NT2/D1 (cell line): ENCODE measurements at regions not wholly inside any gene's neighbourhood (a gene's known extent, or its start where the extent isn't known, plus 50 kb on each side); places are given as distances from the start of the nearest gene placed in this dataset.
"Not testable (repeated sequence)": the region's sequence is repeated elsewhere in the genome, so short reads cannot be mapped to it uniquely, and the experiment has no call there.

Experiments
- DNase-seq: peaks from one replicate; pipeline ENCODE4 v3.0.0-alpha.2; 2011; ENCODE audit warnings: low read depth, low spot score
- H3K27me3 ChIP-seq: 2 replicates; pipeline ENCODE4 v1.6.0; 2011; ENCODE audit warnings: mild to moderate bottlenecking; ENCODE audit not compliant: insufficient read length, insufficient read depth
- H3K36me3 ChIP-seq: 2 replicates; pipeline ENCODE4 v1.6.1; 2011; ENCODE audit warnings: mild to moderate bottlenecking, low read length, mixed read lengths; ENCODE audit not compliant: insufficient read depth, insufficient read length
- H3K4me1 ChIP-seq: 2 replicates; pipeline ENCODE4 v1.5.1; 2011; ENCODE audit not compliant: insufficient read depth, insufficient read length
- H3K4me3 ChIP-seq: 2 replicates; pipeline ENCODE4 v1.5.1; 2011; ENCODE audit warnings: low read depth; ENCODE audit not compliant: insufficient read length
- H3K9ac ChIP-seq: 2 replicates; pipeline ENCODE4 v1.6.0; 2011; ENCODE audit warnings: low read depth; ENCODE audit not compliant: insufficient read length
- H3K9me3 ChIP-seq: 2 replicates; pipeline ENCODE4 v1.5.1; 2011; ENCODE audit warnings: mild to moderate bottlenecking, low read length; ENCODE audit not compliant: insufficient read depth
- SUZ12 ChIP-seq: IDR thresholded peaks from 2 replicates; pipeline ENCODE4 v1.6.1; 2011; ENCODE audit not compliant: insufficient read length, insufficient read depth; ENCODE audit errors: extremely low read depth
- YY1 ChIP-seq: IDR thresholded peaks from 2 replicates; pipeline ENCODE4 v1.6.1; 2011; ENCODE audit not compliant: insufficient read length, insufficient read depth
- ZNF274 ChIP-seq: IDR thresholded peaks from 2 replicates; pipeline ENCODE4 v1.6.1; 2011; ENCODE audit warnings: mild to moderate bottlenecking, low read depth, low read length

GRCh38 chr7:89837515-89837914 lies 316.8 kb upstream of the STEAP1 start:
- Histone ChIP-seq H3K4me3 (no peak overlapping the region), H3K9ac (no peak overlapping the region), H3K27me3 (no peaks in the 10 kb centered on the region), H3K4me1 (no peaks in the 10 kb centered on the region), H3K9me3 (no peaks in the 10 kb centered on the region), H3K36me3 (no peaks in the 10 kb centered on the region)
- no peak for DNase-seq
- TF ChIP-seq SUZ12 (no peak), ZNF274 (no peak), YY1 (no peak)

- TF ChIP-seq SUZ12 = no peak
- TF ChIP-seq YY1 = no peak
- TF ChIP-seq ZNF274 = no peak
- no peaks in the 10 kb centered on the region for H3K4me1 ChIP-seq
- H3K9me3 ChIP-seq = no peaks in the 10 kb centered on the region
- no peaks in the 10 kb centered on the region for H3K36me3 ChIP-seq
- DNase-seq = no peak
- no peak overlapping the region for H3K4me3 ChIP-seq
- no peak overlapping the region for H3K9ac ChIP-seq
- no peaks in the 10 kb centered on the region for H3K27me3 ChIP-seq
These were observed 314.9 kb upstream of the STEAP1 start for GRCh38 chr7:89839329-89839728.

DNA sequence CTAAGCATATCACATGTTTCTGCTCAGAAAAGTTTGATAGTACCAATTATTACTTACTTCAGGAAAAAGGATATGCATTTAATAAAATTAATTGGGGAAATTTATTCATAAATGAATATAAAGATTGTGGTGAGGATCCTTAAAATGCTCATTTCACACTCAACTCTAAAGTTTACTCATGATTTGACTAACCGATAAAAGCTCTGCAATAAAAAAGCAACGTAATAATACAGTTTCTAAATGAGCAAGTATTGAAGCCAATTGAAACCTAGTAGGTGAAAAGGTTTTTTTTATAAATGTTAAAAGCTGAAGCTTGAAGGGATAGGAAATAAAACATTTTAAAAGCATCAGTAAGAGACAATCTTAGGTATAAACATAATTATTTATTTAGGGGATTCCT lies 308.3 kb upstream of the STEAP1 start:
- H3K4me1 ChIP-seq = no peaks in the 10 kb centered on the region
- H3K9me3 ChIP-seq = no peaks in the 10 kb centered on the region
- no peak for DNase-seq
- no peaks in the 10 kb centered on the region for H3K27me3 ChIP-seq
- TF ChIP-seq YY1 = no peak
- H3K9ac ChIP-seq = no peak overlapping the region
- no peaks in the 10 kb centered on the region for H3K36me3 ChIP-seq
- no peak overlapping the region for H3K4me3 ChIP-seq

DNA sequence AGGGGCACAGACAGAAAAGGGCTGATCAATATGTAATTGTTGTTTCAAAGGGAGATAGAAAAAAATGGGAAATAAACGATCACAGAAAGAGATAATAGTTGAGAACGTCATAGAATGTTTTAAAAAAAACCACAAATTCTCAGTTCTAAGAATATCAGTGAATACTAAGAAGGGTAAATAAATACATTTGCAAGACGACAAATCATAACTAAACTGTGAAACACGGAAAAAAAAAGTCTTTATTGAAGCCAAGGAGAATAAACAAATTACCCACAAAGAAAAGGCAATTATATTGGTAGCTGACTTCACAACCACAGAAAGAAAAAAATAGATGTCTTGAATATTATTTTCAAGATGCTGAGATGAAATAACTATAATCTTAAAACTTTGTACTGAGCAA lies 305.2 kb upstream of the STEAP1 start:
- H3K4me3 ChIP-seq = no peak overlapping the region
- H3K9me3 ChIP-seq = no peaks in the 10 kb centered on the region
- H3K4me1 ChIP-seq = no peaks in the 10 kb centered on the region
- no peak for TF ChIP-seq ZNF274
- TF ChIP-seq SUZ12 = no peak
- no peak for TF ChIP-seq YY1
- H3K27me3 ChIP-seq = no peaks in the 10 kb centered on the region
- DNase-seq = no peak
- H3K36me3 ChIP-seq = no peaks in the 10 kb centered on the region
- H3K9ac ChIP-seq = no peak overlapping the region

DNA sequence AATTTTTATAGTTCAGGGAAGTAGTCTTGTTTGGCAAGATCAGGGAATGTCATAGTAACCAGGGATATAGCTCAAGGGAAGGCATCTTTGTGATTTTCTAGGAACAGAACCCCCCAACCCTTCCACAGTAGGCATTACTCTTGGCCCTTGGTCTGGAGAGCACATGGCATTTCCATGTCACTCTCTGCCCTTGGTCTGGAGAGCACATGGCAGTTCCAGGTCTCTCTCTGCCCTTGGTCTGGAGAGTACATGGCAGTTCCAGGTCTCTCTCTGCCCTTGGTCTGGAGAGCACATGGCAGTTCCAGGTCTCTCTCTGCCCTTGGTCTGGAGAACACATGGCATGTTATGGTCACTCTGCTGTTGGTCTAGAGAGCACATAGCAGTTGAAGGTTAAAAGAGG lies 297.2 kb upstream of the STEAP1 start:
- not testable (repeated sequence) for H3K4me3 ChIP-seq, H3K4me1 ChIP-seq, H3K36me3 ChIP-seq, DNase-seq, H3K9ac ChIP-seq, H3K27me3 ChIP-seq
- peaks cover 25% of the 10 kb centered on the region for H3K9me3 ChIP-seq

GRCh38 chr7:89857767-89858166 lies 296.5 kb upstream of the STEAP1 start:
- no peaks in the 10 kb centered on the region for H3K36me3 ChIP-seq
- no peaks in the 10 kb centered on the region for H3K4me1 ChIP-seq
- no peaks in the 10 kb centered on the region for H3K27me3 ChIP-seq
- H3K9me3 ChIP-seq = peaks cover 25% of the 10 kb centered on the region
- H3K4me3 ChIP-seq = no peak overlapping the region
- no peak overlapping the region for H3K9ac ChIP-seq
- TF ChIP-seq SUZ12 = no peak
- TF ChIP-seq YY1 = no peak
- no peak for TF ChIP-seq ZNF274
- DNase-seq = no peak

DNA sequence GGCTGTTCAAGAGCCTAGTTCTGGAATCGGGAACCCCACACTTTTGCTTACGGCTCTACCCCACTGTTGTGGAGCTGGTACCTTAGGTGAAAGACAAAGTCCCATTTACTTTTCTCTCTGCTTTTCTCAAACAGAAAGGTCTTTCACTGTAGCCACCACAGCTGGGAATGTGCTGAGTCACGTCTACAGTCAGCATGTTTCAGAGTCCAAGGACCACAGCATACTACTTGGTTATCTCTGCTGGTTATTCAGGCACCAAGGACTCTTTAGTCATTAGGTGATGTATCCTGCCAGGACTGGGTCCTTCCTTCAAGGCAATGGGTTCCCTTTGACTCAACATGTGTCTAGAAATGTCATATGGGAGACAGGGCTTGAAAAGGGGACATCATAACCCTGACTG lies 266.8 kb upstream of the STEAP1 start:
- no peak for TF ChIP-seq YY1
- TF ChIP-seq SUZ12 = no peak
- no peak for TF ChIP-seq ZNF274
- Histone ChIP-seq H3K4me3 (no peak overlapping the region), H3K27me3 (no peaks in the 10 kb centered on the region), H3K9ac (no peak overlapping the region), H3K4me1 (no peaks in the 10 kb centered on the region), H3K36me3 (no peaks in the 10 kb centered on the region), H3K9me3 (no peaks in the 10 kb centered on the region)
- DNase-seq = no peak

DNA sequence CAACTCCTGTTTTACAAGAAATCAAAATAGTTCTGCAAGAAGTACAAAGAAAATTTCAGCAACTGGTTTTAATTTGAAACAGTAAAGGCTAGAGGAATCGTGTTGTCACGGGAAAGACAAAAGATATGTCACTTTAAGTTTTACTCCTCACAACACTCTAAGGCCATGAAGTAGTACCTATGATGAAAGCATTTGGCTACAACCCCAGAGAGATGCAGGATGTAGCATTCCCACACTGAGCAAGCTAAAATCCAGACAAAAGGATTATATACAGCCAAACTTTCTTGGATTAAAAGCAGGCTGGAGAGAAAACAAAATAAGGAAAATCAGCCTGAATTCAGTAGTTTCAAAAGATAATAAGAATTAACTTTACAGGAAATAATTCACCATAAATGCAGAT lies 245.5 kb upstream of the STEAP1 start:
- H3K27me3 ChIP-seq = no peaks in the 10 kb centered on the region
- DNase-seq = no peak
- H3K4me1 ChIP-seq = no peaks in the 10 kb centered on the region
- TF ChIP-seq YY1 (no peak), ZNF274 (no peak), SUZ12 (no peak)
- H3K9ac ChIP-seq = no peak overlapping the region
- H3K36me3 ChIP-seq = no peaks in the 10 kb centered on the region
- no peak overlapping the region for H3K4me3 ChIP-seq
- H3K9me3 ChIP-seq = no peaks in the 10 kb centered on the region
